ENCODE measurements at regions not wholly inside any gene's neighbourhood (a gene's known extent, or its start where the extent isn't known, plus 50 kb on each side); places are given as distances from the start of the nearest gene placed in this dataset.
"Not testable (repeated sequence)": the region's sequence is repeated elsewhere in the genome, so short reads cannot be mapped to it uniquely, and the experiment has no call there.

- Histone ChIP-seq H3K27me3 (no peaks in the 10 kb centered on the region), H3K9me3 (replicated peaks) (no peaks in the 10 kb centered on the region), H3K4me1 (no peaks in the 10 kb centered on the region), H3K36me3 (no peaks in the 10 kb centered on the region), H3K27ac (no peak overlapping the region), H3K4me3 (no peak overlapping the region)
- DNase-seq, result no peak
These were observed 176.1 kb upstream of the SEMA3C start for GRCh38 chr7:81094952-81095351.

- H3K36me3 ChIP-seq, result no peaks in the 10 kb centered on the region
- peaks cover 10% of the 10 kb centered on the region for H3K9me3 ChIP-seq (replicated peaks)
- no peak overlapping the region for H3K27ac ChIP-seq
- no peak for DNase-seq
- H3K27me3 ChIP-seq, result no peaks in the 10 kb centered on the region
- peaks cover 12% of the 10 kb centered on the region; the same call in 1 of the 2 replicates for H3K4me1 ChIP-seq
- no peak overlapping the region for H3K4me3 ChIP-seq
These were observed 162.8 kb upstream of the SEMA3C start for GRCh38 chr7:81081616-81082015.

GRCh38 chr7:81080553-81080952 is 161.7 kb upstream of the SEMA3C start:
- H3K27me3 ChIP-seq, result no peaks in the 10 kb centered on the region

GRCh38 chr7:81079746-81080145 is 160.9 kb upstream of the SEMA3C start:
- H3K9me3 ChIP-seq (replicated peaks), result peaks cover 8% of the 10 kb centered on the region
- H3K36me3 ChIP-seq, result no peaks in the 10 kb centered on the region
- DNase-seq, result peak in 1 of 2 experiments; percentile 36
- no peaks in the 10 kb centered on the region for H3K27me3 ChIP-seq
- H3K27ac ChIP-seq, result no peak overlapping the region
- no peak overlapping the region for H3K4me3 ChIP-seq
- peaks cover 22% of the 10 kb centered on the region for H3K4me1 ChIP-seq

More at GRCh38 chr7:81080553-81080952, 161.7 kb upstream of the SEMA3C start:
- Histone ChIP-seq H3K36me3 (no peaks in the 10 kb centered on the region), H3K27ac (no peak overlapping the region), H3K9me3 (replicated peaks) (peaks cover 8% of the 10 kb centered on the region), H3K4me3 (no peak overlapping the region), H3K4me1 (peaks cover 14% of the 10 kb centered on the region)
- DNase-seq, result no peak

- peak overlapping the region; percentile 11 for H3K27ac ChIP-seq
- no peaks in the 10 kb centered on the region for H3K27me3 ChIP-seq
- peaks cover 13% of the 10 kb centered on the region for H3K9me3 ChIP-seq (replicated peaks)
- H3K4me1 ChIP-seq, result peaks cover 28% of the 10 kb centered on the region
- H3K36me3 ChIP-seq, result no peaks in the 10 kb centered on the region
- DNase-seq, result peak in 1 of 2 experiments; percentile 33
- H3K4me3 ChIP-seq, result no peak overlapping the region
These were observed 156.3 kb upstream of the SEMA3C start for GRCh38 chr7:81075150-81075549.

GRCh38 chr7:81074406-81074805 is 155.6 kb upstream of the SEMA3C start:
- Histone ChIP-seq H3K4me1 (peaks cover 24% of the 10 kb centered on the region), H3K36me3 (no peaks in the 10 kb centered on the region), H3K27ac (no peak overlapping the region; the same call in 1 of the 2 replicates), H3K9me3 (replicated peaks) (peaks cover 15% of the 10 kb centered on the region), H3K4me3 (no peak overlapping the region), H3K27me3 (no peaks in the 10 kb centered on the region)
- no peak for DNase-seq

GRCh38 chr7:81073931-81074251 is 155.0 kb upstream of the SEMA3C start:
- Histone ChIP-seq H3K27me3 (no peaks in the 10 kb centered on the region), H3K36me3 (no peaks in the 10 kb centered on the region), H3K4me1 (peaks cover 24% of the 10 kb centered on the region), H3K4me3 (no peak overlapping the region), H3K27ac (peak overlapping the region; percentile 35), H3K9me3 (replicated peaks) (peaks cover 15% of the 10 kb centered on the region)
- no peak for DNase-seq

- peaks cover 7% of the 10 kb centered on the region; the same call in 1 of the 2 replicates for H3K9me3 ChIP-seq (replicated peaks)
- no peak for DNase-seq
These were observed 152.1 kb upstream of the SEMA3C start for GRCh38 chr7:81070956-81071355.

GRCh38 chr7:81066797-81067196 is 147.9 kb upstream of the SEMA3C start:
- Histone ChIP-seq H3K27me3 (no peaks in the 10 kb centered on the region), H3K4me1 (peaks cover 49% of the 10 kb centered on the region), H3K9me3 (replicated peaks) (peaks cover 7% of the 10 kb centered on the region; the same call in 1 of the 2 replicates), H3K36me3 (no peaks in the 10 kb centered on the region), H3K4me3 (no peak overlapping the region), H3K27ac (no peak overlapping the region)
- no peak for DNase-seq

More at GRCh38 chr7:81070956-81071355, 152.1 kb upstream of the SEMA3C start:
- no peak overlapping the region for H3K27ac ChIP-seq
- H3K27me3 ChIP-seq, result no peaks in the 10 kb centered on the region
- H3K36me3 ChIP-seq, result no peaks in the 10 kb centered on the region
- peaks cover 34% of the 10 kb centered on the region for H3K4me1 ChIP-seq
- no peak overlapping the region for H3K4me3 ChIP-seq

GRCh38 chr7:81064426-81064825 is 145.6 kb upstream of the SEMA3C start:
- H3K27me3 ChIP-seq, result no peaks in the 10 kb centered on the region
- no peaks in the 10 kb centered on the region for H3K9me3 ChIP-seq (replicated peaks)
- peak; percentile 85 to 94 for DNase-seq
- H3K36me3 ChIP-seq, result no peaks in the 10 kb centered on the region
- H3K27ac ChIP-seq, result peak overlapping the region; percentile 72
- H3K4me3 ChIP-seq, result no peak overlapping the region
- peaks cover 49% of the 10 kb centered on the region for H3K4me1 ChIP-seq

- no peaks in the 10 kb centered on the region for H3K36me3 ChIP-seq
- no peak overlapping the region for H3K4me3 ChIP-seq
- peaks cover 5% of the 10 kb centered on the region; the same call in 1 of the 2 replicates for H3K9me3 ChIP-seq (replicated peaks)
- peak in 1 of 2 experiments; percentile 45 for DNase-seq
- peaks cover 49% of the 10 kb centered on the region for H3K4me1 ChIP-seq
- no peaks in the 10 kb centered on the region for H3K27me3 ChIP-seq
- no peak overlapping the region for H3K27ac ChIP-seq
These were observed 143.9 kb upstream of the SEMA3C start for GRCh38 chr7:81062755-81063154.

GRCh38 chr7:81057469-81057868 is 138.6 kb upstream of the SEMA3C start:
- H3K27me3 ChIP-seq; H3K9me3 ChIP-seq (replicated peaks); H3K4me3 ChIP-seq; H3K27ac ChIP-seq; DNase-seq; H3K36me3 ChIP-seq: not testable (repeated sequence)
- H3K4me1 ChIP-seq, result peaks cover 18% of the 10 kb centered on the region

GRCh38 chr7:81053623-81054022 is 134.8 kb upstream of the SEMA3C start:
- Histone ChIP-seq H3K27ac (no peak overlapping the region), H3K27me3 (no peaks in the 10 kb centered on the region), H3K4me1 (peaks cover 30% of the 10 kb centered on the region), H3K9me3 (replicated peaks) (peaks cover 8% of the 10 kb centered on the region; the same call in 1 of the 2 replicates), H3K36me3 (no peaks in the 10 kb centered on the region), H3K4me3 (no peak overlapping the region)
- no peak for DNase-seq

GRCh38 chr7:81051811-81052413 is 133.1 kb upstream of the SEMA3C start:
- H3K9me3 ChIP-seq (replicated peaks), result peaks cover 4% of the 10 kb centered on the region; the same call in 1 of the 2 replicates
- H3K4me3 ChIP-seq, result no peak overlapping the region
- no peaks in the 10 kb centered on the region for H3K36me3 ChIP-seq
- DNase-seq, result peak in 1 of 2 experiments; percentile 74
- peaks cover 30% of the 10 kb centered on the region for H3K4me1 ChIP-seq
- H3K27ac ChIP-seq, result peak overlapping the region; percentile 77
- H3K27me3 ChIP-seq, result no peaks in the 10 kb centered on the region

GRCh38 chr7:81045491-81046030 is 126.7 kb upstream of the SEMA3C start:
- Histone ChIP-seq H3K27ac (no peak overlapping the region), H3K4me3 (no peak overlapping the region), H3K36me3 (no peaks in the 10 kb centered on the region), H3K4me1 (no peaks in the 10 kb centered on the region), H3K9me3 (replicated peaks) (0 out of 2 replicates have a peak, but pooled peaks cover 6% of the 10 kb centered on the region), H3K27me3 (no peaks in the 10 kb centered on the region)
- no peak for DNase-seq

- DNase-seq; H3K4me1 ChIP-seq; H3K27me3 ChIP-seq; H3K27ac ChIP-seq; H3K9me3 ChIP-seq (replicated peaks); H3K36me3 ChIP-seq; H3K4me3 ChIP-seq: not testable (repeated sequence)
These were observed 123.8 kb upstream of the SEMA3C start for GRCh38 chr7:81042646-81043045.
